OCI-LY7 (cell line): ENCODE measurements at regions not wholly inside any gene's neighbourhood (a gene's known extent, or its start where the extent isn't known, plus 50 kb on each side); places are given as distances from the start of the nearest gene placed in this dataset.

Experiments used
- EZH2phosphoT487 ChIP-seq: fragments of 200-600 bp; sonication (generic); IDR thresholded peaks from 2 replicates; pipeline ENCODE4 v1.6.1; 2018; ENCODE audit warnings: low read depth, borderline replicate concordance, mild to moderate bottlenecking, mixed run types, antibody characterized with exemption, low read length, moderate library complexity, mixed read lengths
- TF ChIP-seq, protein P1 (sequence below): fragments of 200-600 bp; sonication (generic); conservative IDR thresholded peaks from 2 replicates; pipeline ENCODE4 v1.5.1; 2014; ENCODE audit warnings: mild to moderate bottlenecking, antibody characterized with exemption, low read length, moderate library complexity, mixed read lengths

DNA sequence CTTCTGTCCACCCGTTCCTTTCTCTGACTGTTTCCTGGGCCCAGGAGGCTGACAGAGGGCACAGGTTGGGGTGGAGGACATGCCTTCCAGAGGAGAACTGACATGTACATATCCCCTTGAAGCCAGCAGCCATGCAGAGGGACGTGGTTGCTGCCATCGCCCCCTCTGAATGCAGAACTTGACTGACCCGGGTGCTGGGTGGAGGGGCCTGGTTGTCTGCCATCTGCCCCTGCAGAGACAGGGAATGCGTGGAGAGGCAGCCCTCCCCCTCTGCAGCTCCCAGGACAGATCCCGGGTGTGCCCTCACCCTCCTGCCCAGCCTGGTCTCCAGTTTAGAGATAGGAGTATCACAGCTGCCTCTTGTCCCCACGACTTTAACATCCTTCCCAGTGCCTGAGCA, 383.0 kb upstream of the B3GAT1 start:
- TF ChIP-seq, protein P1, sequence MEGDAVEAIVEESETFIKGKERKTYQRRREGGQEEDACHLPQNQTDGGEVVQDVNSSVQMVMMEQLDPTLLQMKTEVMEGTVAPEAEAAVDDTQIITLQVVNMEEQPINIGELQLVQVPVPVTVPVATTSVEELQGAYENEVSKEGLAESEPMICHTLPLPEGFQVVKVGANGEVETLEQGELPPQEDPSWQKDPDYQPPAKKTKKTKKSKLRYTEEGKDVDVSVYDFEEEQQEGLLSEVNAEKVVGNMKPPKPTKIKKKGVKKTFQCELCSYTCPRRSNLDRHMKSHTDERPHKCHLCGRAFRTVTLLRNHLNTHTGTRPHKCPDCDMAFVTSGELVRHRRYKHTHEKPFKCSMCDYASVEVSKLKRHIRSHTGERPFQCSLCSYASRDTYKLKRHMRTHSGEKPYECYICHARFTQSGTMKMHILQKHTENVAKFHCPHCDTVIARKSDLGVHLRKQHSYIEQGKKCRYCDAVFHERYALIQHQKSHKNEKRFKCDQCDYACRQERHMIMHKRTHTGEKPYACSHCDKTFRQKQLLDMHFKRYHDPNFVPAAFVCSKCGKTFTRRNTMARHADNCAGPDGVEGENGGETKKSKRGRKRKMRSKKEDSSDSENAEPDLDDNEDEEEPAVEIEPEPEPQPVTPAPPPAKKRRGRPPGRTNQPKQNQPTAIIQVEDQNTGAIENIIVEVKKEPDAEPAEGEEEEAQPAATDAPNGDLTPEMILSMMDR = no peak
- TF ChIP-seq EZH2phosphoT487 = no peak
